ENCODE measurements at regions not wholly inside any gene's neighbourhood (a gene's known extent, or its start where the extent isn't known, plus 50 kb on each side); places are given as distances from the start of the nearest gene placed in this dataset.

DNA sequence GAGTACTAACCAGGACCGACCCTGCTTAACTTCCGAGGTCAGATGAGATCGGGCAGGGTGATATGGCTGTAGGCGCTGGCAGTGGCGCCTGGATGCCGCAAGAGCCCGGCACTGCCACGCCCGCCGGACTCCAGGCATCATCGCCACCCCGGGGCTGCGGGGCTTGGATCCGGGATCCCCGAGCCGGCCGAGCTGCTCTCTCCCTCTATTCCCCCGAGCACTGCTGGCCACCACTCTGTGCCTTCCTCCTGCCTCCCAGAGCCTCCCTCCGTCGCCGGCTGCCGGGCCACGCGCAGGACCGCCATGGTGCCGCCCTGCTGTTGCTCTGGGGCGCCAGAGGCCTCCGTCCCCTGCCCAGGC lies 153.2 kb upstream of the ALG10B start:
- no peak overlapping the region for H3K27ac ChIP-seq (ENCODE audit: insufficient read depth, low read length)
- TF ChIP-seq MAFK (IDR thresholded peaks at IDR 0.05; ENCODE audit: low read depth, low read length) (no peak), SMC3 (IDR thresholded peaks at IDR 0.05; ENCODE audit: low read depth, low read length) (no peak), BHLHE40 (IDR thresholded peaks at IDR 0.05; ENCODE audit: low read depth, low read length) (no peak), RFX5 (IDR thresholded peaks at IDR 0.05; ENCODE audit: low read depth, low read length) (no peak), CEBPB (IDR thresholded peaks at IDR 0.05; ENCODE audit: low read depth, low read length) (no peak), RCOR1 (IDR thresholded peaks at IDR 0.05; ENCODE audit: insufficient replicate concordance, low read length) (no peak)
- TF ChIP-seq, protein P1, sequence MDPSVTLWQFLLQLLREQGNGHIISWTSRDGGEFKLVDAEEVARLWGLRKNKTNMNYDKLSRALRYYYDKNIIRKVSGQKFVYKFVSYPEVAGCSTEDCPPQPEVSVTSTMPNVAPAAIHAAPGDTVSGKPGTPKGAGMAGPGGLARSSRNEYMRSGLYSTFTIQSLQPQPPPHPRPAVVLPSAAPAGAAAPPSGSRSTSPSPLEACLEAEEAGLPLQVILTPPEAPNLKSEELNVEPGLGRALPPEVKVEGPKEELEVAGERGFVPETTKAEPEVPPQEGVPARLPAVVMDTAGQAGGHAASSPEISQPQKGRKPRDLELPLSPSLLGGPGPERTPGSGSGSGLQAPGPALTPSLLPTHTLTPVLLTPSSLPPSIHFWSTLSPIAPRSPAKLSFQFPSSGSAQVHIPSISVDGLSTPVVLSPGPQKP (IDR thresholded peaks at IDR 0.05; ENCODE audit: borderline replicate concordance, low read depth, low read length), result no peak
- H3K4me3 ChIP-seq (ENCODE audit: insufficient read depth, low read depth, low read length), result no peak overlapping the region
- no peaks in the 10 kb centered on the region for H3K27me3 ChIP-seq (ENCODE audit: control insufficient read depth, insufficient read depth, low read length)
- DNase-seq, result no peak
- no peak overlapping the region for H3K18ac ChIP-seq (ENCODE audit: low read depth, low read length)
- H2BK120ac ChIP-seq (ENCODE audit: low read depth, low read length), result no peak overlapping the region
- BruUV-seq (replicated peaks), result no TSS peak
- no peaks in the 10 kb centered on the region for H3K9me1 ChIP-seq (ENCODE audit: insufficient read depth, low read length)
- H4K91ac ChIP-seq (ENCODE audit: insufficient read depth, low read depth, low read length), result no peak overlapping the region
- no peak overlapping the region for H2AK5ac ChIP-seq (ENCODE audit: low read depth, low read length)
- no peak overlapping the region for H4K8ac ChIP-seq (ENCODE audit: low read depth in 2 of 2, low read length in 2 of 2)
- CTCF ChIA-PET, result no interaction called here
- ATAC-seq (ENCODE audit: low read depth), result no peak
- dilution Hi-C loops (cut with HindIII; ENCODE audit: low sequenced_read_pairs, unreplicated experiment), result no loop called here
- H2AFZ ChIP-seq (replicated peaks; ENCODE audit: low read length, poor library complexity), result no peak overlapping the region
- no peaks in the 10 kb centered on the region for H4K20me1 ChIP-seq (ENCODE audit: insufficient read depth, low read length)
- intact Hi-C loops (cut with micrococcal nuclease), result no loop called here
- WGBS, 2 experiments (ENCODE audit: extremely low coverage in 2 of 2, insufficient read length in 1 of 2), result 81% methylated on average over 13 of the region's 28 CpGs; no CpG with 5 or more reads in 1 of the 2 experiments
- H3K79me1 ChIP-seq (ENCODE audit: low read depth in 1 of 2, low read length in 2 of 2), result no peaks in the 10 kb centered on the region
- H2BK5ac ChIP-seq (ENCODE audit: low read depth, low read length, poor library complexity, severe bottlenecking), result no peak overlapping the region
- H2BK20ac ChIP-seq (ENCODE audit: low read depth, low read length), result no peak overlapping the region
- no peak overlapping the region for H2AK9ac ChIP-seq (replicated peaks; ENCODE audit: low read depth, low read length, poor library complexity)
- POLR2A ChIA-PET (ENCODE audit: unreplicated experiment), result no interaction called here
- no peak overlapping the region for H3K9ac ChIP-seq (ENCODE audit: low read depth, low read length)
- H3K14ac ChIP-seq (replicated peaks; ENCODE audit: low read depth, low read length), result no peak overlapping the region
- H3K4me1 ChIP-seq (ENCODE audit: control insufficient read depth, insufficient read depth, low read length), result no peaks in the 10 kb centered on the region
- in situ Hi-C loops (cut with MboI; ENCODE audit: low sequenced_read_pairs), result no loop called here
- no peak overlapping the region for H3K23ac ChIP-seq (ENCODE audit: low read depth, low read length)
- H3K36me3 ChIP-seq (ENCODE audit: control insufficient read depth, insufficient read depth, low read length), result no peaks in the 10 kb centered on the region
- no peak overlapping the region for H2BK15ac ChIP-seq (ENCODE audit: low read depth, low read length)
- H3K56ac ChIP-seq (ENCODE audit: extremely low read depth, insufficient read depth, low read length), result no peak overlapping the region
- peaks cover 33% of the 10 kb centered on the region for H3K9me3 ChIP-seq (ENCODE audit: control insufficient read depth, insufficient read depth, low read length)
- no peak overlapping the region for H3K4me2 ChIP-seq (ENCODE audit: low read depth, low read length)
- H4K5ac ChIP-seq (ENCODE audit: low read depth, low read length), result no peak overlapping the region
- no peak overlapping the region for H3K4ac ChIP-seq (ENCODE audit: low read depth, low read length)
